NCI-H774 (cell line): ENCODE measurements at regions not wholly inside any gene's neighbourhood (a gene's known extent, or its start where the extent isn't known, plus 50 kb on each side); places are given as distances from the start of the nearest gene placed in this dataset.

Experiments
- DNase-seq: peaks from one replicate; lab custom pipeline; 2025; lab: John Stamatoyannopoulos, UW

DNA sequence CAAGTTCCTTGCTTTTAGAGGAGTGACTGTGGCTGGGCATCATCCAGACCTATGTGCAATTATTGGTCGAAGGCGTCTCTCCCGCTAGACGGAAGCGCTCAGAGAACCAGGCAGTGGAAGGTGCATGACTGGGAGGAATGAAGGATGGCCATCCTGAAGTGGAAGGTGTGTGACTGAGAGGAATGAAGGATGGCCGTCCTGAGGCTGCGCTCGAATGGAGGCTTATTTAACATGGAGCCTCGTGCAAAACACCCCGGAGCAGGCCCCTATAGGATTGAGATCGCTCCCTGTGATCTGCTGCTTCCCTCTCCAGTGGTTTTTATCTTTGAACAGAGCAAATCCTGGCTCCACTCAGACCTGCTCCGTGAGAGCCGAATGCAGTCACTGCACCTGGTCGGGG, 140.2 kb upstream of the ID2 start:
- no peak for DNase-seq

DNA sequence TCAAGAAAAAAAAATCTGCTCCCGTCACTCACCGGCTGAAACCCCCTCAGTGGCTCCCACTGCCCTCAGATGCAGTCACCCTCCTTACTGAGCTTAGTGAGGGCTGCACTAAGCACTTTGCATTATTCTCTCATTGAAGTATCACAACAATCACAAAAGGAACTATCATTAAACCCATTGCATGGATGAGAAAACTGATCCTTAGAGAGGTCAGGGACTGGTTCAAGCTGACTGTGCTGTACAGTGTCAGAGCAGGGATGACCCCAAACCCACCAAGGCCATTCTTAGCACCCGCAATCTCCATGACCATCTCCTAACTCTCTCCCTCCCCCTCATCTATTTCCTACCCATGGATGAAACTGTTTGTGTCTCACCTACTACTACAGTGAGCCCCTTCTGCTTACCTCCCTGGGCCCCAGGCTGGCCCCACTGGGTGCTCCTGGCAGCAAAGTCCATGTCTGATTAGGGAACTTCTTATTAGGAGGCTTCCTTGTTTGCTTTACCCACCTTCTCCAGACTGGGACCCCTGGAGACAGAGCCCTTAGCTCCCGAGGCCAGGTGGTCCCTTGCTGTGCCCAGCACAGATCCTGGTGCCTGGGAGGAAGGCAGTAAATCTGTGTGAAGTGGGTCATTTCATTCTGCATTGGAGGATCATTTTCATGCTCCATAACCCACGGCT, 139.3 kb upstream of the ID2 start:
- DNase-seq = no peak

DNA sequence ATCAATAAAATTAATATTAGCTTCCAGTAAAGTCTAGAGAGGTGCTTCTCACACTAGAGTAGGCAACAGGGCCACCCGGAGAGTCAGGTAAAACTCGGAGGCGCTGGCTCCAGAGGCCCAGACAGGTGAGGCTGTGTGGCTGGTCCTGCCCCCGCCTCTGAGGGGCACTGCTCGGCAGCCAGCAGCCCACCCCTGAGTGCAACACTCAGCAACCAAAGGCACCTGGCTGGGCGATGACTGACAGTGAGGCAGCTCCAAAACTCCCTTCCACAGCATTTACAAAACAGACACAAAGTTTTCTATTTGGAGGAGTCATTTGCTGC, 138.8 kb upstream of the ID2 start:
- no peak for DNase-seq

DNA sequence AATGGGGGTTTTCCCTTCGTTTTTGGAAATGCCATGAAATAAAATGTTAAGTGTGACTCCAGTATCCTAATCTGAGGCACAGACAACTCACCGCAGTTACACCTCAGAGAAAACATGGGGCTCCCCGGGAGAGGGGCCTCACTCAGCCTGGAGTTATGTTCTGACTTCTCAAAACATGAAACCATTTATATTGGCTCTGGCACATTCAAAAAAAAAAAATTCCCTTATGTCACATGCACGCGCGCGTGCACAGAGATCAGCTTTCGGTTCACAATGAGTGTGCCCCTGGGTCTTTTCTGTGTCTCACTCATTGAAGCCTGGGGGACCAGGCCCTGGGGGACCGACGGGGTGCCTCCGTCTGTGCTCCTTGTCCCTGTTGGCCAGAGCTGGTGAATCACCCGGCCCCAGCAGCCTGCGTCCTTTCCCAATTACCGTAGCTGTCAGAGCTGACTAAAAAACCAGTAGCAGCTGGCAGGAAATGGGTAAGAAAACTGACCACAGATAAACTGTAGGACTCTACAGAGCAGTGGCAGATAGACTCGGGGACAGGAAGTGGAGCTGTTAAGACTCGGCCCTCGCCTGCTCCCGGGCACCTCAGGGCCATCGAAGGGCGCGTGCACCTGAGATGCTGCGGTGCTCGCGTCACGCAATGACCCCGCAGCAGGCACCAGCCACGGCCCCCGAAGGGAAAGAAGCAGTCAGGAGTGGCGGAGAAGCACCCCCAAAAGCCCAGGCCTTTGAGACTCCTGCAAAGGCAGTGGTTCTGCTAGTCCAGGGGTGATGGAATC, 138.3 kb upstream of the ID2 start:
- no peak for DNase-seq

DNA sequence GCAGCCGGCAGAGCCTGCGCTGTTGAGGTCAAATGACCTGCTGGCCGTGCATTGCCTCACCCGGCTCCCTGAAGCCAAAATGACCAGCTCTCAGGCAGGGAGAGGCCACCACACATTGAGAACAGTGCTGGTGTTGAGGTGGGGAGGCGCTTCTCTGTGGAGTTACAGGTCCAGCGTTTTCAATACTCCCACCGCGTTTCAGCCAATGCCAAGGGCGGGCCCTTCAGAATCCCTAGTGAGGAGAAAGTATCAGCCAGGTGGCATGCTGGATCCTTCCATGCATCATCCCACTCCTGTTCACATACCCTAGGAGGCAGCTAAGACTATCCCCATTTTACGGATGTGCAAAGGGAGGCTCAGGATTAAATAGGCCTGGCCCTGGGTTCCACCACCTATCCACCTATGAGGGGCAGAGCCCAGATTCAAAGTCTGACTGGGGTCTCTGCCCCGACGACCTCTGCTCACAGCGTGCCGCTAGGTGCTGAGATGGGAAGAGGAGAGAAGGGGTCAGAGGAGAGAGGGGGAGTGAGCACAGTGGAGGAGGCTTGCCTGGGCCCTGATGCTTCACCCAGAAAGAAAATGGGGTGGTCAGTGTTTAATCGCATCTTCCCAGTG, 137.6 kb upstream of the ID2 start:
- no peak for DNase-seq

DNA sequence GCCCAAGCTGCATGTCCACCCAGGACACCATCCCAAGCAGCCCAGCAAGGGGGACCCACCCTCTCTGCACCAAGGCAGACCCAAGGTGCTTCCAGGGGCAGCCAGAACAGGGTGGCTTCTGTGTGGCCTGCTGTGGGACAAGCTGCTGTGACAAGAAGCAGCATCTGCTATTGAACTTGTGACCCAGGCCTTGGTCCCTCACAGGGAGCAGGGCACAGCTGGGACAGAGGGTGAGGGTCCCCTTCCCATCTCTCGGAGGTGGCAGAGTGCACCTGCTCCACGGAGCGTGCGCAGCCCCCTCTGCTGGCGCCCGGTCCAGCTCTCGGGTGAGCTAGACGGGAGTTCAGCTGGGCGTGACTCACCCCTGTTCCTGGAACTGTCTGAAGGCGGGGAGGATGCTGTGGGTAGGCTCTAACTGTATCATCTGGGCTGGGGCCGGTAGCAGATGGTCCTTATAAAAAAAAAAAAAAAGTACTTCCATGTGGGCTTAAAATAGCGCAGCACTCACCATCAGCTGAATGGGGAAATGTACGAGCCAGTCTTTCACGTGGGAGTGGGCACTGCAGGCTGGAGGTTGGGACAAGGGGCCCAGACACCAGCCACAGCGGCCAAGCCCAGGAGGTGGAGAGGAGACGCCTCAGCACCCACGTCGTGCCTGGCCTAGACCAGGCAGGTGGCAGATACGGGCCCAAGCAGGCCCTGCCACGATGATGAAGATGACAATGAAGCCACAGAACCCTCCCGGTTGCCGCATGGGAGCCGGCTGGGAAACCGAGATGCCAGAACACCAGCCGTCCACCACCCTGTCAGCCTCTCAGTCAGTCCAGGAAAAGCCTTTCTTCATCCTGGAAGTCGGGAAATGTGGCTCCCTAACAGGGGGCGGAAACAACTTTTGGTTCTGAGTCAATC, 136.8 kb upstream of the ID2 start:
- DNase-seq = no peak

DNA sequence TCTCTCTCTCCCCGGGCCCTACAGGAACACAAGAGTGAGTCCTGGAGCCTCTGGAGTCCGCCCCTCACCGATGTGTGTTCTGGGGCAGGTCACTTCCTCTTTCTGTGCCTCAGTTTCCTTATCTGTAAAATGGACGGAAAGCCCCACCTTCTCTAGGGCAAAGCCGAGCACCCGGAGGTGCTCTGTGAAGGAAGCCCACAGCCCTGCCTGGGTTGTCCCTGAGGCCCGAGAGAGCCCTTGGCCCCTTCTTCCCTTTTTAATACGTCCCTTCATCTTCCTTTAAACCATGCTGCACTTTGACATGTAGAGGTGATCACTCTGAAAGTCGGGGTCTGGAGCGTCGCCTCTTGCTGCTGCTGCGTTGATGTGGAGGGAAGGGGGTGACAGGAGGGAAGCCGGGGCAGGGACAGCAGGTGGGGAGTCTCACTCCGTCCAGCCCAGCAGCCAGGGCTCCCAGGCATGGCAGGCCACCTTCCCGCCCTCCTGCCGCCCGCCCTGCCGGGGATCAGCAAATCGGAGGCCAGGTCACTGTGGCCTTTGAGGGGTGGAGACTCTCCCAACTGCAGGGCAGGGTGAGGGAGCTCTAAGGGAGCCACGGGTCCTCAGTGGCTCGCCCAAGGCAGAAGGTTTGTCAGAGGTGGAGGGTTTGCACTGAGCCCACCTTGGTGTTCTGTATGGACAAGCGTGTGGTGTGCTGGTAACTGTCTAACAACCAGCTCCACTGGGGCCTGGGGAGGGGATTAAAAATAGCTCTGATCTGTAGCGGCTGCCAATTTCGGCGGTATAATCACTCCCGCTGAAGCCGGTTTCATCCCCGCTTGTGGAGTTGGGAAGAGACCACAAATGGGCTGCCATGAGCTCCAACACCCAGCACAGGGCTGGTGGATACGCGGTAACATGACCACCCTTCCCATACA, 135.9 kb upstream of the ID2 start:
- no peak for DNase-seq

DNA sequence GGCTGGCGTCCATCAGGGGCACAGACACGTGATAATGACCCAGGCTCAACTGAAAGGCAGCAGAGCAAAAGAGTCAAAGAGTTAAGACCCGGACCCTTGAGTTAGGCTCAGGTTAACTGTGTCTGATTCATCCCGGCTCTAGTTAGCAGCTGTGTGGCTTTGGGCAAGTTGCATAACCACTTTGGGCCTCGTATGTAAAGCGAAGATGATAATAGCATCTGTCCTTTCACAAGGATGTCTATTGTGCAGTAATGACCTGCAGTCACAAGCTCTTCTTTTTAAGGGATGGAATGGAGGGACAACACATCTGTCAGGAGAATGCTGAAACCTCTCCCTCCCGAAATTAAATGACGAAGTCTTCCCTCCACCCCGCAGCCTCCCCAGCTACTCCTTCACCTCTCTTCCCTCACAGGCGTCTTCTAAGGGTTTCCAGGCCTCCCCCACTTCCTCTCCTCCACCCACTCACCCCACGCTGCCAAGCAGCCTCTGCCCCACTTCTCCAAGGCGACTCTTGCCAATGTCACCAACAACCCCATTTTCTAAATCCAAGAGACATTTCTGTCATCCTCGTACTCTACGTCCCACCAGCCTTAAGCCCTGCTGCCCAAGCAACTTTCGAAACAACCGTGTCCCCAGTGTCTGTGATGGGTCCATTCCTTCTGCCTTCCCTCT, 135.1 kb upstream of the ID2 start:
- DNase-seq = no peak

DNA sequence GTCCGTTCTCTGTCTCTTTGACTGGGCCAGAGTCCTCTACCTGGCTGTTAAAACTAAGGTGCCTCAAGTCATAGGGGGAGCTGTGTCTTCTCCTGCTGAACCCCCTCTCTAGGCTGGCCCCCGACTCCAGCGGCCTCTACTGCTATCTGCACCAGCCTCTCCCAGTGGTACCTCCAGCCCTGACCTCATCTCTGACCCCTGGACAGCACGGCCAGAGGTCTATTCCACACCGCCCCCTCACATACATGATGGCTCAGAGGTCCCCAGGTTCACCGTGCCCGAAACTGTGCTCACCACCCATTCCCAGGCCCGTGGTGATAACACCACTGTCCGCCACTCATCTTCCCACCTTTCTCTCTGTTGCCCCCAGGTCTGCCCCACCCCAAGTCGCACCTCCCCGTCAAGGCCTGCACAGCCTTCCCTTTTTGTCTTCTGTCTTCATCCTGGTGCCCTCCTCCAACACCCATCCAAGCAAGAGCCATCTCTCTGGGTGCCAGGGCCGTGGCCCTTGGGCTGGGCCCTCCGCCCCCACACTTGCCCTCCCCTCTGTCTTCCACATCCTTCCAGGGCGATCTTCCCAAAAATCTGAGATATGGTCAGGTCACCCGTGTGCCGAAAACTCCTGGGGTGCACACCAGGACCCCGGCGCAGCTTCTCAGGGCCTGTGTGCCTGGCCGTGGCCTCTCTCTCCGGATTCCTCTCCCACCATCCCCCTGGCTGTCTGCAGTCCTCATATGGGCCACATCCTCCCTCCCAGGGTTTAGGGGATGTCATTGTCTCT, 134.4 kb upstream of the ID2 start:
- DNase-seq = no peak

DNA sequence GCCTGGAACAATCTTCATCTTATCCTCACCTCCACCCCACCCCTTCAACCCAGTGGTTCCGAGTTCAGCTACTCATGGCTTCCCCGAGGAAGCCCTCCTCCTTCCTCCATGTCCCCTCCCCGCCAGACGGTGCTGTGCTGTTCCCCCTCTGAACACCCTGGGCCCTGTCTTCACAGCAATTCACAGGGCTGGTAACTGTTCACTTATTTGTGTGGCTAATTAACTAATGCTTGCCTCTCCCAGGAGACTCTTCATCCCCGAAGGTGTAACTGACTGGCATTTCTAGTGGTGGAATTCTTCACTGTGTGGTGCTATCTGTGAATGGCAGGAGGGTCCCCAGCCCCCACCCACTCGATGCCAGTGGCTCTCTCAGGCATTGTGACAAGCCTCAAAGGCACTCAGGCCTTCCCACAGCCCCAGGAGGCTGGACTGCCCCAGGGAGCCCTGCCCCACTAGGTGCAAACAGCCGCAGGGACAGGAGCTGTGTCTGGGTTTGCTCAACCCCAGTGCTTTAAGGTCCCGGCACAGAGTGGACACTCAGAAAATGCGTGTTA, 133.7 kb upstream of the ID2 start:
- no peak for DNase-seq

DNA sequence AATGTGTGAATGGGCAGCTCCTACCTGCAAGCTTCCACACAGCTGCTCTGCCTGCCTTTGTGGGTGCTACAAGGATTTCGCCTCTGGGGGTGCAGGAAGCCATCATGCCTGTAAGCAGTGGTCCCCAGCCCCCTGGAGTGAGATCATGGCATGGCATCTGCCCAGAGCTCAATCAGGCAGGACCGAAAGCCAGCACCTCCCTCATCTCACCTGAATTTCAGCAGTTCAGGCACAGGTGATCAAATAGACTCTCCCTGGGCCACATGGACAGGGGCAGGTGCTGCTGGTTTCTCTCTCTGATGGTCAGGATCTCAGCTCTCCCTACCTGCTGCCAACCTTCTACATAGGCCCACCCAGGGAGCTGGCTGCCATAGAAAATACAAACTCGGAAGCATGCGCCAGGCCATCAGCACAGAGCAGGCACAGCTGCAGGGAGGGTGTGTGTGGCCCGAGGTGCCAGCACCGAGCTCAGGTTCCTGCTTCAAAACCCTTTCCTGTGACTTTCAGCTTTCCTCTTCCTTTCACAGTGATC, 133.2 kb upstream of the ID2 start:
- peak; percentile 62 for DNase-seq

DNA sequence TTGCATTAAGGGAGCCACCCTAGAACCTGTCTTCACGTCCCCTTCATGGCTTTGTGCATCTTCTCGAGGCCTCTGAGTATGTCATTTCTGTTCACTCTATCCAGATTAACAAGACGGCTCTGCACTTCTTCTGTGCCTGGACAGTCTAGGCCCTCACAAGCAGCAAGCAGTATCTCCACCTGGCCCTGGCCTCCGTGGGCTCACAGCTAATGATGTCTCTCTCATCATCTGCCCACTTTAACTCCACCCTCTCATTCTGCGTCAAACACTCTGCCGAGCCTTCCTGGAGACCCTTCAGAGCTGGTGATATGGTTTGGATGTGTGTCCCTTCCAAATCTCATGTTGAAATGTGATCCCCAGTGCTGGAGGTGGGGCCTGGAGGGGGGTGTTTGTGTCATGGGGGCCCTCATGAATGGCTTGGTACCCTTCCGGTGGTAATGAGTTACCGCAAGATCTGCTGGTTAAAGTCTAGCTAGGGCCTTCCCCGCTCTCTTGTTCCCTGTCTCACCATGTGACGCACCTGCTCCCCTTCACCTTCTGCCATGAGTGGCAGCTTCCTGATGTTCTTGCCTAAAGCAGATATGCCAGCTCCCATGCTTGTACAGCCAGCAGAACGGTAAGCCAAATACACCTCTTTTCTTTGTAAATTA, 132.5 kb upstream of the ID2 start:
- peak; percentile 31 for DNase-seq

DNA sequence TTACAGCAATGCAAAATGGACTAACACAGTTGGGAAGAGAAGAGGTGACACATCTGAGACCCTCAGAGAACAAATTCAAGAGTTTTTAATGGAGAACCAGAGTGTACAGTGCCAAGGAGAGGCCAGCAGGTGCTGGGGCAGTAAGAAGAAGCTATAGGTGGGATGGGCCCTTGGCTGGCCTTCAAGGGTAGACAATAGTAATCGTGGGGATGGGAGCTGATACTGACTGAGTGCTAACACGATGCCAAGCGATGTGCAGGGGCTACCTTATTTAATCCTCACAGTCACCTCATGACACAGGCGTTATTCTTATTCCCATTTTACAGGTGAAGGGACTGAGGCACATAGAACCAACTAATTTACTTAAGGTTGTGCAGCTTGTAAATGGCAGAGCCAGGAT, 131.9 kb upstream of the ID2 start:
- DNase-seq = no peak

DNA sequence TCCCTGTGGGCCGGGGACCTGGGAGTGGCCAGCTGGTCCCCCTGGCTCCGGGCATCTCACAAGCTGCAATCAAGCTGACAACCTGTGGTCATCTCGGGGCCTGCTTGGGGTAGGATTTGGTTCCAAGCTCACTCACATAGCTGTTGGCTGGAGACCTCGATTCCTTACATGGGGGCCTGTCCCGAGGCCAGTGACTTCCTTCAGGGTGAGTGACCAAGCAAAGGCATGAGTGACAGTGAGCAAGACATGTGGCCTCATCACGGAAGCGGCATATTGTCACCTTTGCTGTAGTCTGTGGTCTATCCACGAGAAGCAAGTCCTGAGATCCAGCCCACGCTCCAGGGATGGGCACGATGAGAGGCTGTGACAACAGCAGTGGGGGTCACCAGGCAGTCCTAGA, 131.4 kb upstream of the ID2 start:
- no peak for DNase-seq

DNA sequence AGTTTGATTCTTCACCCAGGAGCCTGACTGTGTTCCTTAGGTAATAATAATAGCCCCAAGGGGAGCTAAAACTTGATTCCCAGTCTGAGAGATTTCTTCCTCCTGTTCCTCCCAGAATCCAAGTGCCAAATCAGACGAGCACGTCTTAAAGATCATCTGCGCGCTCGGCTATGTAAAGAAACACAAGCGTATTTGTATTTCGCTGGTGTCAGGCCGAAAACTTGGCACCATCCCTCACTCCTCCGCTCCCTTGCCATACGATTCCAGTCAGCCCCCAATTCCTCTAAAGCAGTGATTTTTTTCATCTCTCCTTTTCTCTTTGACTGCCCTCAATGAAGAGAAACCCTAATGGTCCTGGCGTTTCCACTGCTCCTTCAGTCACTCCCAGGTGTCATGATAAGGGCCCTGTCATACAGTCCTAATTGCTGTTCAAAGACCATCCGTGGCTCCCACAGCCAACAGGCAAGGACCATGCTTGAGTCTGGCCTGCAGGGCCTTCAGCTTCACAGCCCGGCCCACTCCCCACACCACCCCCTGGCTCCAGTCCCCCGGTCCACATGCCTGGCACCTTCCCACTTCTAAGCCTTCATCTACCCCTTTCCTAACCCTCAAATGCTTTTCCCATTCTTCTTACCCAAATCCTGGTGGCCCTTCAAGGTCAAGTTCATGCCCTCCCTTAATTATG, 130.8 kb upstream of the ID2 start:
- no peak for DNase-seq

DNA sequence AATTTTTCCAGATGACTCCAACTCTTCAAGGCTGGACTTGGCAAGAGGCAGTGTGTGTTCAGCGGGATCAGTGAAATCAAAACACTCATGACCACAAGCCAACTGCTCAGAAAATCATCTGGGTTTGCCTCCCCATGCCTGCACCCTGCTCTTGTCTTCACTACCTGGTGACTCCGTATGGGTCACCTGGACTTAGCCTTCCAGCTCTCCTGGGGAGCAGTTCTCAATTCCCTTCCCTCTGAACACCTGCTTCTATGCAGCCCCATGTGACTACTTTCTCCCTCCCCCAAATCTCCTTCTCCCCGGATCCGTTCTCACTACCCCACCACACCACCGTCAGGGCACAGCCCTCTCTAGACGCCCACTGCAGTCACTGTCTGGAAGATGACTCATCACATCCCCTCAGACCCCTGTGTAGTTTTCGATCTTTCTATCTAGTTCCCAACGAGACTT, 130.2 kb upstream of the ID2 start:
- DNase-seq = no peak

DNA sequence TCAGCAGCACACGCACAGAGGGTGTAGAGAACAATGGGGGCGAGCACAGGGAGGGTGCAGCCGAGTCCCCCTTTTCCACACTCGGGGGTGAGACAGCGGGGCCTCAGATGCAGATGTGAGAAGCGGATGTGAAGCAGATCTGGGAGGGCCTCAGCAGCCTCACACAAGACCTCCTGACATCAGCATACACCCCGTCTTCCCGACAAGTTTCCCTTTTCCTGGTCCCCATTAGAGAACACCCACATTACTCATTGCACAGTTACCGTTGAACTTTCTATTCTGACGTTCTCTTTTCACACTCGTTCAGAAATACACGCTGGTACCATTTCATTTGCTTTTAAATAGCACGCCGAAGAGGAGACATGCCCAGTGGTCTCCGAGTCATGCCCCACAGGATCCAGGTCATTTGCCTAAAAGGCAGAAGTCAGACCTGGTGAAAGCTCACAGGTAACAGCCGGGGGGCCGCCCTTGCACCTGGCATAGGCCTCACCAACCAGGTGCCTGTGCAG, 129.5 kb upstream of the ID2 start:
- no peak for DNase-seq

DNA sequence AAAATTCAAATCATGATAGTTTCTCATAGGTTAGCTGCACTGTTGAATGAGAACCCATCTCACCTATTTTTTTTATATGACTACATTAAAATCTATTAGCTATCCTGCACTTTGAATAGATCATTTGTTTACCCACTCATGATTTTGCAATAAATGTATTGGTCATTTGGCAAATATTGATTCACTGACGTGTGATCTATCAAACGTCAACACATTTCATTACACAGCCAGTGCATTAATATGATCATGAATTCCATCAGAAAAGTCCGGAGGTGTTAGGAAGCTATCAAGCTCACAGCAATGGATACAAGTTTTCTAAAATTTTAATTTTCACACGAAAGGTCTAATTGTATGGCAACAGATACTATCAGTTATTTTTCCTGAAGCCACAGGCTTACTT, 128.2 kb upstream of the ID2 start:
- DNase-seq = no peak
